PC-9 (cell line): ENCODE measurements at regions not wholly inside any gene's neighbourhood (a gene's known extent, or its start where the extent isn't known, plus 50 kb on each side); places are given as distances from the start of the nearest gene placed in this dataset.

Experiments used
- CTCF ChIP-seq: fragments of 200-600 bp; sonication (generic); conservative IDR thresholded peaks from 2 replicates; pipeline ENCODE4 v1.6.1; 2017; ENCODE audit warnings: mixed run types, antibody characterized with exemption, mild to moderate bottlenecking, moderate library complexity
- EZH2 ChIP-seq: fragments of 200-600 bp; sonication (generic); IDR thresholded peaks from 2 replicates; pipeline ENCODE4 v1.8.0; 2017; ENCODE audit warnings: antibody characterized with exemption, low read depth

GRCh38 chr5:38669361-38669880, 113.0 kb upstream of the LIFR start:
- TF ChIP-seq CTCF (no peak), EZH2 (no peak)
